Amygdala (tissue), 56 donors: ENCODE measurements at regions not wholly inside any gene's neighbourhood (a gene's known extent, or its start where the extent isn't known, plus 50 kb on each side); places are given as distances from the start of the nearest gene placed in this dataset.
"Not testable (repeated sequence)": the region's sequence is repeated elsewhere in the genome, so short reads cannot be mapped to it uniquely, and the experiment has no call there.

ENCODE experiments used
- DNase-seq, 56 donors: peaks; one replicate each; lab custom pipeline; 2025; lab: John Stamatoyannopoulos, UW

GRCh38 chr2:139465789-139466188 lies 685.6 kb upstream of the NXPH2 start:
- no peak for DNase-seq

DNA sequence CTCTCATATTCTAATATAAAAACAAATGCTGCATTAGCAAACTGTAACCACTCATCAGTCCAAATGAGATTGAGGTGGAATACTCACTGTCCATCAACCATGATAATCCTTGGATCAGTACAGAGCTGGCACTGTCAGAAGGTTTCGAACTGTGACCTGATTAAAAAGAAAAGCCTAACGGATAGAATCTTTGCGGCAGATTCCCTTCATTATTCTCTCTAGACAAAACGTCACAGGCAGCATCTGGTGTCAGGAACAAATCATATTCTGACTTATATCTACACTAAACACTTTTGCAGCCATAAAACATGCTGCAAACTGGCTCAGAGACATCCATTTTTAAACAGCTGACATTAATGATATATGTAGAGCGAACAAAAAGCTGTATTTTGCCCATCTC lies 677.7 kb upstream of the NXPH2 start:
- DNase-seq: no peak

DNA sequence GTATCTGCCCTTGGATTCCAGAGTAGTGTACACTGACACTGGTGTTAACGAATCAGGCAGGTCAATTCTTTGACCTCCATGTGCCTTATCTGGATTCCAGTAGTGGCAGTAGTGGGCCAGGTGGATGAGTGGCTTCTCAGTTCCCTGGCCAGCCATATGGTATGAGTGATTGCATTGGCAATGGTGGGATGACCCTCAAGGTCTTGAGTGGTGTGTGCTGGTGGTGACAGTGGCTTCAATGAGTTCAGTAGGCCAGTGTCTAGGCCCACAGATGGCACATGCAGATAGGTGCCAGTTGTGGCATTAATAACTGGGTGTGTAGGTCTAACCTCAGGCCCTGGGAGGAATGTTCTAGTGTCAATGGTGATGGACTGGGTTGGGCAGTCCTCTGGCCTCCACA lies 674.1 kb upstream of the NXPH2 start:
- no peak for DNase-seq

DNA sequence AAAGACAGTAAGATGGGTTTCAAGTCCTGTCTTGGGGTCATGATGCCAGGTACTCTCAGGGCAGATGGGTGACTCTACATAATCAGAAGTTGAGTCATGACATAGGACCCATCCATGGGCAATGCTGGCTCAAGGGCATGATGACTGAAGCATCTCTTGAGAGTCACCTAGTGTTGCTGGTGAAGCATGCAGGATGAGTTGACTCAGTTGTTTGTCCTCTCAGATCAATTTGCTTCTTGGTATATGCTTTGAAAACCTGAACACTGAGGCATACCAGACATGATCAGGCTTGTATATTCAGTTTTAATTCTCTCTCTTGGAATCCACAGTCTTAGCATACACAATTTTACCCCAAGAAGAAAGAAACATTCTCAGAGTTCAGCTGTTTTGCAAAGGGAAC lies 658.9 kb upstream of the NXPH2 start:
- DNase-seq: no peak

GRCh38 chr2:139438478-139438877 lies 658.3 kb upstream of the NXPH2 start:
- no peak for DNase-seq

DNA sequence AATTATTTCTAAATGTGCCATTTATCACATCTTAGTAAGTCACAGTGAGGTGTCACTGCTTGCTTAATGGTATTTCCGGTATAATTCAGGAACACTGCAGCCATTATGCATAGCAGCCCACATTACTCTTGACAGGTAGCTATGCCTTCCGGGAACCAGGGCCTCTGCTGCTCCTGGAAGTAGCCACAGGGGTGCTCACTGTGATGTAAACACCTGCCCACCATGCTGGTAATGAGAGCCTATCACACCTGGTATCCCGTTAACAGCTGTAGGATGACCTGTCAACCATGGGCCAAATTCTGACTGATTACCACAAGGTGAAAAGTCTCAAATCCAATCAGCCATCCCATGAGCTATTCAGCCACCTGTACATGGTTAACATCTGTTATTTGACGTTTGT lies 647.0 kb upstream of the NXPH2 start:
- DNase-seq: no peak

DNA sequence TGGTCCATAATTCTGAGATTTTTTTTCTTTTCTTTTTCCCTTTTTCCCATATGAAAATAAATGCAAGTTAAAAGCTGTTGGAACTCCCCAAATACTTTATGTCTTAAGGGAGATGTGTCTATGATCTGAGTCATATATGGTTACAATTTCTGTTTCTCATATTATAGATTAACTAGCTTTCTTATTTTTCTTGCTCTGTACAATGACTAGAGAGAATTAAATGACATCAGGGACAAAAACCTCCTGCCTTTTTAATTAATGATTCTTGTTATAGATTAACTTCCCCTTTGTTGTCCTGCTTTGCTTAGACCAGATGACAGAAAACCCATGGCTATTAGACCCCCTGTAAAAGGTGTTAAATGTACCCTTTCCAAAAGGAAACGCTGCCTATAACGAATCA lies 643.9 kb upstream of the NXPH2 start:
- DNase-seq: no peak

DNA sequence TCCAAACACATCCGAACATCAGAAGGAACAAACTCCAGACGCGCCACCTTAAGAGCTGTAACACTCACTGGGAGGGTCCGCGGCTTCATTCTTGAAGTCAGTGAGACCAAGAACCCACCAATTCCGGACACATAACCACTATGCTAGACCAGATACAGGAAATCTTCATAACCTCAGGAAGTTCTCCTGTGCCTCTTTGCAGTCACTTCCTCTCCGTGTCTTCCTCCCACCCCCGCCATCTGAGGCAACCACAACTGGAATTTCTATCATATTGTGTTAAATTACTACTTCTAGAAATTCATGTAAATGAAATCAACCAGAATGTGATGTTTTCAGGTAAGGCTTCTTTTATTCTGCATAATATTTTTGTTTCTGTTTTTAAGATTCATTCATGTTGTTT lies 631.0 kb upstream of the NXPH2 start:
- no peak for DNase-seq

GRCh38 chr2:139410833-139411174 lies 630.6 kb upstream of the NXPH2 start:
- not testable (repeated sequence) for DNase-seq

GRCh38 chr2:139410147-139410832 lies 630.1 kb upstream of the NXPH2 start:
- DNase-seq: not testable (repeated sequence)

DNA sequence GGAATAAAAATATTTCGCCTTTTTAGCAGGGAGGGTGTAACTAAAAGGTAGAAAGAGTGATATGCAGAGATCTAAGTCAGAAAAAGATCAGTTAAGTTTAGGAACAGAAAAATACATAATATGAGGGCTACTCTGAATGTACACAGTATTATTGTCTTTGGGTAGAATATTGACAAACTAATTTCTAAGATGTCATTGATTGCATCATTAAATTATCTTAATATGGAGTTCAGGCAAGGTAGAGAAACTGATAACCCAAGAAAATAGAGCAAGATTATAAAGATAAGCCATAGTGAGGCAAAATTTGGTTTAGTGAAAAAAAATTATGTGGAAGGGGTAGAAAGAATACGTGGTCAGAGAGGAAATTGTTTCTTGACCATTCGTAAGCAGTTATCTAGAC lies 629.0 kb upstream of the NXPH2 start:
- DNase-seq: no peak

DNA sequence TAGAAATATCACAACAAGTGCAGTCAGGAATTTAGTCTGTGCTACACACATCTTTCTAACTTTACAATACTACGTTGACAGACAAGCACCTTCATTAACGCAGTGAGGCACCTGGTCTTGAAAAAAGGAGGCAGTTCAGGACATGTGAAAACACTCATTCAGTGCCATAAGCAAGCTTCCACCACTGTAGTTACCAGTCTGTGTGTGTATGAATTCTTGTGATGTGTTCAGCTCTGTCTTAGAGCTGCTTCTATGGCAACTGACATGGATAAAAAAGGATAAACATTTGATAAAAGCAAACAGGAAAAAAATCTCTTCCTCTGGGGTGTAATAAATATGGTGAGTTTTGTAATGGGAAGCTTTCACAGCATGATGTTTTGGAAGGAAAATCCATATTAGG lies 623.8 kb upstream of the NXPH2 start:
- DNase-seq: no peak

- no peak for DNase-seq
Measured at GRCh38 chr2:139394801-139395200, 614.6 kb upstream of the NXPH2 start.

DNA sequence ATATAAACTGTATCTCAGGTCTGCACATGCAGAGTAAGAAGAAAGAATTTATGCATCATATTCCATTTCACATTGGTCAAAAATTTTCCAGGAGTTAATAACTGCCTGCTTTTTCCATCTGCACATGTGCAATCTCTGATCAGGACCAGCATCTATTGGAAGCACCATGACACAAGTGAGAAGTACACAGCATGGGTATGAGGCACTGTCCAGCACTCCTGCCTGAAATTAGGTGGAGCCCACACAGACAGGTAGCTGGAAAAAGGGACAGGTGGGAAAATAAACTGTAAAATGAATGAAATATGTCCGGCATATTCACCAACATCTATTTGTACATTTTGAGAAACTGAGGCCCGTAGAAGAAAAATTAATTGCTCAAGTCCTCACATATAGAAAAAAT lies 609.2 kb upstream of the NXPH2 start:
- no peak for DNase-seq

DNA sequence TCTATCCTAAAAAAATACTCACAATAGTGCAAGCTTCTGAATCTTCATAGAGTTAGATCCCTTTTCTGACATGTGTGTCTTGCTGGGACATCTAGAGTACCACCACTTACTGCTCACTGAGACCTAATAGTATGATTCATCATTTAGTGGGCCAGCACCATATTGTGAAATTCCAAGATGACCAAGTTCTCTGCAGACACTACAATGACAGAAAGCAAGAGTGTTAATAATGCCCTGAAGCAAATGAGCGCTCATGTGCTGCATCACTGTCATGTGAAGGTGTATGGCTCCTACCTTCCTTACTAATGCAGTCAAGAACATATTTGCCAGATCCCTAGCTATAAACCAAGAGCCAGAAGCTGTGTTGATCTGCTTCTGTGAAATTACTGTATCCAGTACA lies 606.2 kb upstream of the NXPH2 start:
- no peak for DNase-seq

GRCh38 chr2:139383532-139383931 lies 603.3 kb upstream of the NXPH2 start:
- no peak for DNase-seq

DNA sequence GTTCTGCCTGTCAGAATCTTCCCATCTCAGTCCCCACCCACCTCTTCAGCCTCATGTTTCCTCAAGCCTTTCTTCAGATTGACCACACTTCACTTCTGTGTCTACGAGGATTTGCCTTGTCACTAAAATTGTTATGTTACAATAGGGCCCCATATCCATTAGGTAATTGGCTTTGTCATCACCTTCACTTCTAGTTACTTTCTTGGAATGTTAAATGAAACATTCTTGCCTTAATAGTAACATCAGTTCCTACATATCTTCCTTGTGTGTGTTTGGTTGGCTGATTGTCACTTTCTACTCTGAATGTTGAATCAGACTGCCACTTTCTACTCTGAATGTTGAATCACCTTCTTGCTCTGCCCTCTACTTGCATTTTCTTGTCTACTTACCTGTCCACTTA lies 599.9 kb upstream of the NXPH2 start:
- no peak for DNase-seq

- DNase-seq: no peak
Measured at GRCh38 chr2:139378373-139378772, 598.2 kb upstream of the NXPH2 start.

DNA sequence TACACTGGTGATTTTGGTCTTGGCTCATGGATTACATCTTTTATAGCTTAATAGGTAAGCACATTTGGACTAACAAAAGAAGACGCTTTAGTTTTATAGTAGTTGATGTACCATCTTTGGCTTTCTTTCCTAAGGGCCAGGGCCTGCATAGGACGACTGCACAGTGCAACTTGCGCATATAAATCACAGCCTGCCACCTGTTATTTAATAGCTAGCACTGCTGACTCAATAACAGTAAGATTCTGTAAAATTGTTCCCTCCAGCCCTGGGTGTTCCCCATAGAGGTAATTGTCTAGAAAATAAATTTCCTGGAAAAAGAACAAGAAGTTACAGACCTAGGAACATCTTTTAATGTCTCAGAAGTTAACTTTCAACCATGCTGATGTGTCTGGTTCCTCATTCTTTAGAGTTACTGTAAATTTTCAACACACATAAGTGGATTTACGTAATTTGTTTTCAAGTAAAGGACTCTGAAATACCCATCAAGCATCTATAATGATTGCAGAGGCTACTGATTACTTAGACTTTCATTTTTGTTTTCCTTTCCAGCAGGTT lies 594.2 kb upstream of the NXPH2 start:
- DNase-seq: no peak

- no peak for DNase-seq
Measured at GRCh38 chr2:139369423-139370409, 589.5 kb upstream of the NXPH2 start.

- DNase-seq: no peak
Measured at GRCh38 chr2:139367416-139367815, 587.2 kb upstream of the NXPH2 start.

DNA sequence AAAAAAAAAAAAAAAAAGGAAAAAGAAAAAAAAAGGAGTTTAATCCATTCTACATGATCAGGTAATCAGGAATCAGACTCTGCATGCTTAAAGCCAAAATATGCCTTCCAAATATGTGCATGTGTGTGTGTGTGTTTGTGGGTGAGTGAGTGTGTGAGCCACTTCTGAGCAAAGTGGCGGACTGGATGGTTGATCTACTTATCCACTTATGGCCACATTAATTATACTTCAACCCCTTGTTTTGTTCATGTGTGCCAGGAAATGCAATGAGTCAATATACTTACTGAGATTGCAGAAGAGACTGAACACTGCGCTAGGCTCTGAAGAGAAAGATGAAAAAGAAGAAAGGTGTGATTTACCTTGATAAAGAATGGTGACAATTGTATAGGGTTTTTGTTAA lies 586.5 kb upstream of the NXPH2 start:
- no peak for DNase-seq
